CMK (cell line): ENCODE measurements at regions not wholly inside any gene's neighbourhood (a gene's known extent, or its start where the extent isn't known, plus 50 kb on each side); places are given as distances from the start of the nearest gene placed in this dataset.
"Not testable (repeated sequence)": the region's sequence is repeated elsewhere in the genome, so short reads cannot be mapped to it uniquely, and the experiment has no call there.

Experiments used
- DNase-seq: peaks from one replicate; pipeline ENCODE4 v3.0.0-alpha.2; 2010; ENCODE audit warnings: low read depth

GRCh38 chr2:226578879-226579278, 220.7 kb downstream of the IRS1 start:
- DNase-seq = no peak

GRCh38 chr2:226578373-226578772, 221.2 kb downstream of the IRS1 start:
- no peak for DNase-seq

DNA sequence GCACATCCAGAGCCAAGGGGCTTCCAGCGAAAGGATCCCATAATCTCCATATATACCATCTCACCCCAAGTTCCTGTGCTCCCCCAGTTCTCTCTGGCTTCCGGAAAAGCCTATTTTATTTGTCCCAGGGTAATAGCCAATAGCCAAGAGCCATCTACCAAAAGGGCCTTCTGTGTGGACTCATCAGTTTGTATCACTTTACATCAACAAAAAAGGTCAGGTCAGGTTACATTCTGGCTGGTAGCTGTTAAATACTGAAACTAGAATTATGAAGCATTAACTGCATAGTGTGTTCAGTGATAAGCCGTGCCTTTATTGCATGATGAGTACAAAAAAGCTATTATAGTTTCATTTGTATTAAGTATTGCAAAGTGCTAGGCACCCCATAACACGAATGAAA, 223.7 kb downstream of the IRS1 start:
- no peak for DNase-seq

DNA sequence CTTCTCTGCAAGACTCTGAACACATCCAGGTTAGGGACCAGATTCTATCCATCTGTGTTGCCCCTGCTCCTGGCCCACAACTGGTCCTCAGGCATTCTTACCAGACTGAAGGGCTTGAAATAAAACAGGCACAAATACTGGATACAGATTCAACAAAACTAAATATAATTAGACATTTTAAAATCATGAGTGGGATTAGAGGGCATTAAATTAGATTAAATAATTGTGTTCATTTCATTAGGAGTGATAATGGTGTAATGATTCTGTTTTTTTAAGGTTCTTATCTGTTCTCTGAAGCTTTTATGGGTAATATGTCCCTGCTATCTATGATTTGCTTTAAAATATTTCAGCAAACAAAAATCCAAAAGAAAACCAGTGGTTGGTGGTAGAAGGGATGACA, 226.5 kb downstream of the IRS1 start:
- no peak for DNase-seq

DNA sequence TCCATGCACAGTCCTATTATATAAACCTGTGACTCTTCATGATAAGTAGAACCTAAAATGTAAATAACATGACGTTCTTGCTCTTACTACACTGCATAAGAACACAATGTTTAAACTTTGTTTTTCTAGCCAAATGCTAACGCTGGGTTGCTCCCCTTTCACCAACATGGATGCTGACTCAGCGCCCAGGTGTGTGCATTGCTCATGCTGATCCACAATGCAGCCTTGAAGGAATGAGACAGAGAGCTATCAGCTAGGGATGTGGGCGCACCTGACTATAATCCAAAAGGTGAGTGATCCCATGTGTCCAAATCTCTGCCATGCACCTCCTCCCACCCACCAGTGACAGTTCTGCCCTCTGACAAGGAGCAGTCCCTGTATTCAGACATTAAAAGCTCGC, 235.0 kb downstream of the IRS1 start:
- DNase-seq = no peak

GRCh38 chr2:226561962-226562361, 237.7 kb downstream of the IRS1 start:
- no peak for DNase-seq

DNA sequence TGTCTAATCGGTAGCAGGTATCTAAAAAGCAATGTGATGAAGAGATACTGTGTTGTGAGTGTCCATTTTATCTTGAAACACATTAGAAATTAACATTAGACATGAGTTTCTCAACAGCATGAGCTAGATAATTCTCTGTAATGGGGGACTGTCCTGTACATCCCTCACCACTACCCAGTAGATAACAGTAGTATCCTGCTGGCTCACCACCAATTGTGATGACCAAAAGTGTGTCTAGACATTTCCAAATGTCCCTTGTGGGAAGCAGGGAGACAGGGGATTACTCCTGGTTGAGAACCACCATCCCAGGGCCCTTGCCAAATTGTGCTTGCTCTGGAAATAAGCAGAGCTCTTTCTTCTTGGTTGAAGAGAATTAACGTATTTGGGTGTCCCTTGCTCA, 239.3 kb downstream of the IRS1 start:
- DNase-seq = no peak

- no peak for DNase-seq
Measured at GRCh38 chr2:226559536-226559935, 240.1 kb downstream of the IRS1 start.

- DNase-seq = no peak
Measured at GRCh38 chr2:226558418-226558817, 241.2 kb downstream of the IRS1 start.

- DNase-seq = no peak
Measured at GRCh38 chr2:226556050-226556449, 243.6 kb downstream of the IRS1 start.

DNA sequence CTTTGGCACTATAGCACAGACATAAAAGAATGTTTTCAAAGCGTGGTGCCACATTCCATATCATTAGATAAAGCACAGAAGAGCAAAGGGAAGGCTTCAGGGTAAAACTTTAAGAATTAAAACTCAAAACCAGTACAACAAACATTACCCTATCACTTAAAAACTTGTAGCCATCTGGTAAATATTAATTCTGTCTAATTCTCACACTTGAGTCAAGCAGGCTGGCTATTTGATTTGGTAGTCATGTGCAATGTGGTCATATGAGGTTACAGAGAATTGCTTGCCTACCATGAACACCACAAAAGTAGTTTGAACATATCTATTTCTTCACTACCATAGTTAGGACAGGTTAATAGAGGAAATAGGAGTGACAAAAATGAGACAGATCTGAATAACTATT, 244.9 kb downstream of the IRS1 start:
- DNase-seq = no peak

DNA sequence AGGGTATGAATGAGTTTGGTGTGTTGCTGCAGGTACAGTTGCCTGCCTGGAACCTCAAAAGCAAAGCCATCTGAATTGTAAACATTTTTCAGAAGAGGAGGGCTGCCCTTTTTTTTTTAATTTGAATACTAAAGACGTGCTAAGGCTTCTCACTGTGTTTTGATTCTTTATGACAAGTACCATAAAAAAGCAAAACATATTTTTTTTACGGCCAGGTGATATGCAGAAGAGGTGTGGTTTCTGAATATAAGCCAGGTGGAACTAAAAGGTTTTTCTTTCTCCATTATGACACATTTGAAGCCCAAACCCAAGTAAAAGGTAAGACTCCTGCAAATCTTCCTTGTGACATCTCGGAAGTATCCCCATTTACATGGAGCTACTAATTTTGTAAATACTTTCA, 246.3 kb downstream of the IRS1 start:
- no peak for DNase-seq

DNA sequence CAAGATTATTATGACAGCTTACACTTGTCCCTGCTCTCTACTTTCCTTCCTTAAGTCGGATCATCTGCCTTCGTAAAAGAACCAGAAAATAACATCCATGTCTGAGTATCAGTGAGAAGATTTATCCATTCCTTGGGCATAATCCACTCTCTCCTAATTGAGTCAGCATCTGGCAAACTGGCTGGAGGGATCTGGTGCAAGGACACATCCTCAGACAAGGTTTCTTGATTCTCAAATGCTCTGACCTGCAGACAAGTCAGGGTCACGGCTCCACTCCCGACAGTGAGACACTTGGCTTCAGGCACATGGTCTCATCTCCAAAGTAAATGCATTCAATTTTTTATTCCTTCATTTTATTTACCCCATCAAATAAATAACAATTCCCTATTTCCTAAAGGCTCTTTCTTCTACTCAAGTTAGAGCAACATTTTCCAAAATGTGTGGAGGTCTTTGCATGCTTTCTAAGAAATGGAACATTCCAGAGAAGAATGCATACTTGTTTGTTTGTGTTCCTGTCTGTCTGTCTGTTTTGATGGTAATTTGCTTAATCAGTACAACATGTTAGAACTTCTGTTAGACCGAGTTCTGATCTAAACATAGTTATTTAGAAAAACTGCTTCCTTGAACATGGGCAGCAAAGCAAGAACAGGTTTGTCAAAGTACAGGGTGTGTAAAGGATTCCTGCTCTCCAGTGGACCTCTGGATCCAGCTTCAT, 246.9 kb downstream of the IRS1 start:
- DNase-seq = no peak

GRCh38 chr2:226551522-226552250, 247.9 kb downstream of the IRS1 start:
- no peak for DNase-seq

GRCh38 chr2:226550801-226551200, 248.8 kb downstream of the IRS1 start:
- DNase-seq = no peak

DNA sequence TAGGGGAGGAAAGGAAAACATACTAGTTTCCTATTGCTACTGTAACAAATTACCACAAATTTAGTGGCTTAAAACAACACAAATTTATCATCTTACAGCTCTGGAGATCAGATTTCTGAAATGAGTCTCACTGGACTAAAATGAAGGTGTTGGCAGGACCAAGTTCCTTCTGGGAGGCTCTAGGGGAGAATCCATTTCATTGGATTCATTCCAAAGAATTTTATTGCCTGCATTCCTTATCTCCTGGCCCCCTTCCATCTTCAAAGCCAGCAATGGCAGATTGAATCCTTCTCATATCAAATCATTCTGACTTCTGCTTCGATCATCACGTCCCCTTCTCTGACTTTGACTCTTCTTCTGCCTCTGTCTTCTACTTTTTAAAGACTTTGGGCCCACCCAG, 250.9 kb downstream of the IRS1 start:
- DNase-seq = no peak

DNA sequence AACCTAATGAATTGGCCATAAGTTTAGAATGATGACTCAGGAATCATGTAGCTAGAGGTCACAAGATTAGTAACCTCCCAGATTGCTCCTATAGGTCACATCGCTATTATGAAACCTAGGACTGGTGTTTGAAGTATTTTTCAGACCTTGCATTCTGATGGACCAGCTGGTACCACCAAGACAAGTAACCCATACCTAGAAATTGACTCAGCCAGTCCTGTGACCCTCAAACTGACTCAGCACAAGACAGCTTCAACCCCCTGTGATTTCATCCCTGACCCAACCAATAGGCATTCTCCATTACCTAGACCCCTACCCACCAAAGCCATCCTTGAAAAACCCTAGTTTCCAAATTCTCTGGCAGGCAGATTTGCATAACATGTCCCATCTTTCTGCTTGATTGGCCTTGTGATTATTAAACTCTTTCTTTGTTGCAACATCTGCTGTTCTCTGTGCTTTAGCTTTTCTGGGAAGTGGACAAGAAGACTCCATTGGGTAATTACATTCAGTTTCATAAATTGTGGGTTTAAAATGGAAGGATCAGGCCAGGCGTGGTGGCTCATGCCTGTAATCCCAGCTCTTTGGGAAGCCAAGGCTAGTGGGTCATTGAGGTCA, 254.9 kb downstream of the IRS1 start:
- no peak for DNase-seq

DNA sequence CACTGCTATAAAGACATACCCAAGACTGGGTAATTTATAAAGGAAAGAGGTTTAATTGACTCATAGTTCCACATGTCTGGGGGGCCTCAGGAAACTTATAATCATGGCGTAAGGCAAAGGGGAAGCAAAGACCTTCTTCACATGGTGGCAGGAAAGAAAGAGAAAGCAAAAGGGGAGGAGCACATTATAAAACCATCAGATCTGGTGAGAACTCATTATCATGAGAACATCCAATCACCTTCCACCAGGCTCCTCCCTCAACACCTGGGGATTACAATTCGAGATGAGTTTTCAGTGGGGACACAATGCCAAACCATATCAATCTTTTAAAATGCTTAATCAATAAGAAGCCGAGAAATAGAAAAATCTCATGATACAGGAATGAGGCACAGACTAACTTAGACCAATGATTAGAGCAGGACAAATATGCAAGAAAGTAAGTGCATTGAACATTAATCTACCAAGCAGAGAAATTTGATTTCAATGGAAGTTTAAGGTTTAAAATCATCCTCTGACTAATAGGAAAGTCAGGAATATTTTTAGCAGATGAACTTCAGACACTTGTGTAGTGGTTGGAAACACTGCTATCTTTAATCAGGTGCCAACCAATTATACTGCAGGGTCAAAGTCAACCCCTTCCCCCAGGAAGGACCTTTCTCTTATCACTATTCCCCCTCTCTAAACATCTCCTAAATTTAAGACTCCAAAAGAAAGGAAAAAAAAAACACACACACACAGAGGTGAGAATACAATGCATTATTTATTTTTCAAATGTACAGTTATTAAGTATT, 259.2 kb downstream of the IRS1 start:
- DNase-seq = no peak

GRCh38 chr2:226536410-226536809, 263.2 kb downstream of the IRS1 start:
- DNase-seq = no peak

- DNase-seq = not testable (repeated sequence)
Measured at GRCh38 chr2:226532976-226533375, 266.6 kb downstream of the IRS1 start.

DNA sequence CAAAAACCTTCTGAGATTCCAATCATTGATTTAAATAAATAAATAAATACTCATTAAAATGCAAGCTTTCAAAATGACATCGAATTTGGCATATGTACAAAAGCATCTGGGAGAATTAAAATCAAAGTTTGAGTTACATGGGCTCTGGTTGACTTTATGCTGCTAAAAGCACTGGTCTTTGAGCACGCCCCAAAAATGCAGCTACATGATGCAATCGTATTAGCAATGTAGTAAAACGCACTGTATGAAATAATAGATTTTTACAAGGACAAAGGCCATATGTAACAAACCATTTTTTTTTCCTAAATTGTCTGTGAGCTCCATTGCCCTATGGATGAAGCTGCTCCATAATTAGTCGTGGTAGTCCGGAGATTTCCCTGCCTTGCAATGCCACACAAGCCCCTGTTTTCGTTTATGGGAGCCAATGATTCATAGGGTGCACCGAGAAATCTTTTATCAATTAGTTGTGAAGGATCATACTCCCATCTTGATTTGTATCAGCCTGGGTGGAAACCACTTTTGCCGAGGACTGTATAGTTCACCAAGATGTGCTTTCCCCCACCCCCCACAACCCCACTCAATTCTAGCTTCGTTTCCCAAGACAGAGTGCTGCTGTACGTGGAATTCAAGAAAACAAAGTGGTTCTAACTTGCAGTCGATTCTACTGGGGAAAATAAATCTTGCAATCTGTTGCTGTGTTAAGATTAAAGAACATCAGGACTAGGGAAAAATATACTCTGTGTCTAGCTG, 268.4 kb downstream of the IRS1 start:
- no peak for DNase-seq

DNA sequence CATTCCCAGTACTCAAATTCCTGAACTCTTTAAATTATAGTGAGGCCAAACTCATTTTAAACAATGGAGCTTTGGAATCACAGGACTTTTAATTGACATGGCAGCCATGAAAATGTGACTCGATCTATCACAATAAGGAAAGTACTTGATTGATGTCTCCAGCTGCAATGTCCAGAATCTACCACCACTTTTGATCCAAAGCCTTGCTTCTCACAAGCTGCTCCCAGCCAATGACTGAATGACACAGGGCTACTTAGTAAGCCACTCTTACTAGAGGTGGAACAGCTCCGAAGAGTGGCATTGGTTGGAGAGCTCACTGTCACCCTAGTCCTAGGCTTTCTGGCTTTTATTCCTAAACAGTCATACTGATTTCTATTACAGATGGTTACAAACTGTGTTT, 270.1 kb downstream of the IRS1 start:
- no peak for DNase-seq
